HCT116 (cell line): ENCODE measurements at regions not wholly inside any gene's neighbourhood (a gene's known extent, or its start where the extent isn't known, plus 50 kb on each side); places are given as distances from the start of the nearest gene placed in this dataset.

Source experiments
- CEBPB ChIP-seq: IDR thresholded peaks from 2 replicates; pipeline ENCODE4 v1.6.1; 2012; ENCODE audit warnings: low read depth
- CTCF ChIP-seq, 3 experiments: fragments of 200-600 bp in 1 of 3; sonication (generic) in 1 of 3; IDR thresholded peaks in 2 of 3; conservative IDR thresholded peaks in 1 of 3; 2 replicates each; pipeline ENCODE4 v1.5.1; 2012 to 2017; ENCODE audit warnings: low read depth in 2 of 3, low read length in 2 of 3, antibody characterized with exemption in 1 of 3, borderline replicate concordance in 1 of 3, control low read depth in 1 of 3, mild to moderate bottlenecking in 1 of 3, mixed read lengths in 1 of 3, mixed run types in 1 of 3, moderate library complexity in 1 of 3; ENCODE audit not compliant: insufficient read depth in 1 of 3
- EGR1 ChIP-seq: IDR thresholded peaks from 2 replicates; pipeline ENCODE4 v1.6.1; 2012; ENCODE audit warnings: low read depth
- EZH2 ChIP-seq: fragments of 200-600 bp; sonication (generic); IDR thresholded peaks from 2 replicates; pipeline ENCODE4 v1.6.1; 2017; ENCODE audit warnings: antibody characterized with exemption, mixed run types
- POLR2A ChIP-seq: IDR thresholded peaks from 2 replicates; pipeline ENCODE4 v1.7.0; 2011; ENCODE audit warnings: borderline replicate concordance; ENCODE audit not compliant: insufficient read depth, insufficient read length; ENCODE audit errors: extremely low read depth
- POLR2AphosphoS5 ChIP-seq: IDR thresholded peaks from 2 replicates; pipeline ENCODE4 v1.6.1; 2011; ENCODE audit warnings: mild to moderate bottlenecking, low read depth, low read length, moderate library complexity
- RAD21 ChIP-seq: IDR thresholded peaks from 2 replicates; pipeline ENCODE4 v1.6.1; 2012; ENCODE audit warnings: low read depth, mild to moderate bottlenecking
- REST ChIP-seq: IDR thresholded peaks from 2 replicates; pipeline ENCODE4 v1.6.1; 2012; ENCODE audit warnings: low read depth
- SIN3A ChIP-seq: IDR thresholded peaks from 2 replicates; pipeline ENCODE4 v1.6.1; 2012; ENCODE audit warnings: low read depth
- YY1 ChIP-seq: IDR thresholded peaks from 2 replicates; pipeline ENCODE4 v1.6.1; 2011; ENCODE audit warnings: low read length, low read depth, moderate library complexity, mild to moderate bottlenecking; ENCODE audit not compliant: insufficient replicate concordance; ENCODE audit errors: extremely low read depth

- TF ChIP-seq CTCF (IDR thresholded peaks at IDR 0.05 in 2 of 3, conservative IDR thresholded peaks at IDR 0.05 in 1 of 3; ENCODE audit: borderline replicate concordance in 1 of 3, insufficient read depth in 1 of 3, low read depth in 2 of 3, low read length in 2 of 3) (no peak), POLR2A (no peak), CEBPB (no peak), EZH2 (no peak), RAD21 (no peak), REST (no peak), YY1 (no peak), SIN3A (no peak), POLR2AphosphoS5 (no peak), EGR1 (no peak)
Observed at GRCh38 chr22:22703203-22703570, 58.8 kb downstream of the GGTLC2 start.
